Stomach (tissue), 8 donors: ENCODE measurements at regions not wholly inside any gene's neighbourhood (a gene's known extent, or its start where the extent isn't known, plus 50 kb on each side); places are given as distances from the start of the nearest gene placed in this dataset.

Source experiments
- DNase-seq, 2 donors: peaks; one replicate each; pipeline versions ENCODE4 v3.0.0 to v3.0.0-alpha.2; 2013 to 2019
- H3K27ac ChIP-seq, 5 donors: fragments of 200-600 bp in 4 of 5; sonication (generic) in 4 of 5; one replicate each; pipeline ENCODE4 v1.5.1; 2013 to 2019; ENCODE audit warnings: mild to moderate bottlenecking in 1 of 5, moderate library complexity in 1 of 5
- H3K27me3 ChIP-seq, 3 donors: fragments of 200-600 bp; sonication (generic); one replicate each; pipeline ENCODE4 v1.5.1; 2017 to 2019; ENCODE audit warnings: mixed run types in 1 of 3
- H3K36me3 ChIP-seq, 4 donors: fragments of 200-600 bp; sonication (generic); 1 replicate in 3 of 4; 2 replicates in 1 of 4; pipeline ENCODE4 v1.5.1; 2016 to 2019
- H3K4me1 ChIP-seq, 4 donors: fragments of 200-600 bp; sonication (generic); one replicate each; pipeline ENCODE4 v1.5.1; 2016 to 2019
- H3K4me3 ChIP-seq, 4 donors: fragments of 200-600 bp; sonication (generic) in 3 of 4; one replicate each; pipeline ENCODE4 v1.5.1; 2016 to 2019; ENCODE audit warnings: mild to moderate bottlenecking in 1 of 4
- H3K9me3 ChIP-seq, 4 donors: fragments of 200-600 bp; sonication (generic); one replicate each; pipeline ENCODE4 v1.5.1; 2016 to 2019
- EP300 ChIP-seq: sonication (generic); formaldehyde crosslinking; IDR thresholded peaks from one replicate; pipeline ENCODE4 v1.6.1; 2017; ENCODE audit warnings: antibody characterized with exemption
- POLR2A ChIP-seq, 4 donors: fragments of 450-650 bp; IDR thresholded peaks; one replicate each; pipeline ENCODE4 v1.6.1; 2016; ENCODE audit warnings: antibody characterized with exemption in 4 of 4, control low read depth in 2 of 4, mild to moderate bottlenecking in 1 of 4, moderate library complexity in 1 of 4
- POLR2AphosphoS5 ChIP-seq, 3 donors: sonication (generic); formaldehyde crosslinking; IDR thresholded peaks; one replicate each; pipeline ENCODE4 v1.6.1; 2016; ENCODE audit warnings: antibody characterized with exemption in 3 of 3
- WGBS, 5 donors: extraction: QIAGEN DNeasy Blood & Tissue Kit in 3 of 5; methylation state at CpG; one replicate each; pipeline versions ENCODE4 v1.1.5 to v1.1.7; 2013 to 2018; 5-methylcytosine and 5-hydroxymethylcytosine counted together
- intact Hi-C: fragments of 100-400 bp; cut with DNase I; formaldehyde crosslinking; loops from one replicate; pipeline ENCODE4 v1.15.1; 2023; ENCODE audit warnings: low total_unique reads
- TF ChIP-seq, protein P1 (sequence below), 7 experiments: fragments of 450-650 bp in 4 of 7; fragments of 200-600 bp in 3 of 7; sonication (generic) in 3 of 7; IDR thresholded peaks; one replicate each; pipeline ENCODE4 v1.5.1; 2016 to 2019; ENCODE audit warnings: antibody characterized with exemption in 7 of 7, control low read depth in 2 of 7, mild to moderate bottlenecking in 1 of 7
- donor health status: healthy with polysubstance abuse.
- donor health status: Bipolar disorder and iron deficiency.
- donor health status: healthy.

GRCh38 chr10:65194555-65194954 is 1673.4 kb downstream of the REEP3 start:
- WGBS, 5 donors, result 64 to 71% (median 68%) methylated on average over 2 of the region's 2 CpGs
- TF ChIP-seq POLR2AphosphoS5 (IDR thresholded peaks at IDR 0.05) (no peak), EP300 (no peak), POLR2A (IDR thresholded peaks at IDR 0.05) (no peak)
- TF ChIP-seq, protein P1, sequence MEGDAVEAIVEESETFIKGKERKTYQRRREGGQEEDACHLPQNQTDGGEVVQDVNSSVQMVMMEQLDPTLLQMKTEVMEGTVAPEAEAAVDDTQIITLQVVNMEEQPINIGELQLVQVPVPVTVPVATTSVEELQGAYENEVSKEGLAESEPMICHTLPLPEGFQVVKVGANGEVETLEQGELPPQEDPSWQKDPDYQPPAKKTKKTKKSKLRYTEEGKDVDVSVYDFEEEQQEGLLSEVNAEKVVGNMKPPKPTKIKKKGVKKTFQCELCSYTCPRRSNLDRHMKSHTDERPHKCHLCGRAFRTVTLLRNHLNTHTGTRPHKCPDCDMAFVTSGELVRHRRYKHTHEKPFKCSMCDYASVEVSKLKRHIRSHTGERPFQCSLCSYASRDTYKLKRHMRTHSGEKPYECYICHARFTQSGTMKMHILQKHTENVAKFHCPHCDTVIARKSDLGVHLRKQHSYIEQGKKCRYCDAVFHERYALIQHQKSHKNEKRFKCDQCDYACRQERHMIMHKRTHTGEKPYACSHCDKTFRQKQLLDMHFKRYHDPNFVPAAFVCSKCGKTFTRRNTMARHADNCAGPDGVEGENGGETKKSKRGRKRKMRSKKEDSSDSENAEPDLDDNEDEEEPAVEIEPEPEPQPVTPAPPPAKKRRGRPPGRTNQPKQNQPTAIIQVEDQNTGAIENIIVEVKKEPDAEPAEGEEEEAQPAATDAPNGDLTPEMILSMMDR (IDR thresholded peaks at IDR 0.05), result no peak
- no peaks in the 10 kb centered on the region for H3K9me3 ChIP-seq
- H3K27ac ChIP-seq, result no peak overlapping the region
- no peaks in the 10 kb centered on the region for H3K36me3 ChIP-seq
- no peak for DNase-seq
- H3K4me1 ChIP-seq, result no peaks in the 10 kb centered on the region
- intact Hi-C loops, result no loop called here
- no peak overlapping the region for H3K4me3 ChIP-seq
- no peaks in the 10 kb centered on the region for H3K27me3 ChIP-seq

GRCh38 chr10:65196111-65196510 is 1674.9 kb downstream of the REEP3 start:
- Histone ChIP-seq H3K27me3 (no peaks in the 10 kb centered on the region), H3K27ac (no peak overlapping the region), H3K9me3 (no peaks in the 10 kb centered on the region), H3K4me1 (no peaks in the 10 kb centered on the region), H3K36me3 (no peaks in the 10 kb centered on the region), H3K4me3 (no peak overlapping the region)
- no peak for TF ChIP-seq POLR2A (IDR thresholded peaks at IDR 0.05)
- TF ChIP-seq EP300, result no peak
- TF ChIP-seq, protein P1 (IDR thresholded peaks at IDR 0.05), result no peak
- TF ChIP-seq POLR2AphosphoS5 (IDR thresholded peaks at IDR 0.05), result no peak
- intact Hi-C loops, result no loop called here
- DNase-seq, result peak in 1 of 2 donors; percentile 9
- 68 to 90% (median 70%) methylated on average over 1 of the region's 1 CpG for WGBS, 5 donors

- 76 to 96% (median 95%) methylated on average over 1 of the region's 1 CpG for WGBS, 5 donors
- no peaks in the 10 kb centered on the region for H3K9me3 ChIP-seq
- TF ChIP-seq EP300 (no peak), POLR2A (IDR thresholded peaks at IDR 0.05) (no peak), POLR2AphosphoS5 (IDR thresholded peaks at IDR 0.05) (no peak)
- TF ChIP-seq, protein P1 (IDR thresholded peaks at IDR 0.05), result no peak
- no peak overlapping the region for H3K27ac ChIP-seq
- H3K27me3 ChIP-seq, result no peaks in the 10 kb centered on the region
- H3K4me3 ChIP-seq, result no peak overlapping the region
- DNase-seq, result no peak
- intact Hi-C loops, result no loop called here
- H3K36me3 ChIP-seq, result no peaks in the 10 kb centered on the region
- no peaks in the 10 kb centered on the region for H3K4me1 ChIP-seq
Measured at GRCh38 chr10:65197935-65198334, 1676.7 kb downstream of the REEP3 start.

DNA sequence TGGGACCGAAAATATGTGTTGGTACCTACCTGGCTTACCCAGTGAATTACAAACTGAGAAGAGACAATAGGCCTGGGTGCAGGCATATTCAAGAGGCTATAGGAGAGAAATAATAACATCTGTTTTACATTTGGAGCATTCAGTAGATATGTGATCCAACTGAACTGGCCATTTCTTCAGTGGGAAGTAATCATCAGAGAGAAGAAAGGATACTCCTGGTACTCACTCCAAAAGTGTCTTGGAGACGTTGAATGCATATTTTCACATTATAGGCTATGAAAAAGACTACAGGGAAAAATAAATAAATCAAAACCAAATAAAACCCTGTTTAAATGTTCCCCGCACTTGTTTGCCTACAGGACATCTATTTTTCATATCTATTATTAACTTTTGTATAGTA is 1680.3 kb downstream of the REEP3 start:
- H3K4me1 ChIP-seq, result no peaks in the 10 kb centered on the region
- DNase-seq, result no peak
- TF ChIP-seq EP300 (no peak), POLR2A (IDR thresholded peaks at IDR 0.05) (no peak), POLR2AphosphoS5 (IDR thresholded peaks at IDR 0.05) (no peak)
- TF ChIP-seq, protein P1 (IDR thresholded peaks at IDR 0.05), result no peak
- no peak overlapping the region for H3K27ac ChIP-seq
- H3K36me3 ChIP-seq, result no peaks in the 10 kb centered on the region
- no peaks in the 10 kb centered on the region for H3K9me3 ChIP-seq
- WGBS, 5 donors, result 75 to 82% (median 78%) methylated on average over 3 of the region's 3 CpGs
- no peaks in the 10 kb centered on the region for H3K27me3 ChIP-seq
- intact Hi-C loops, result no loop called here
- no peak overlapping the region for H3K4me3 ChIP-seq
